NCI-H526 treated with DMSO at 0.1 percent for 48 hours (cell line): ENCODE measurements at regions not wholly inside any gene's neighbourhood (a gene's known extent, or its start where the extent isn't known, plus 50 kb on each side); places are given as distances from the start of the nearest gene placed in this dataset.

ENCODE experiments used
- DNase-seq: peaks from one replicate; lab custom pipeline; 2025; lab: John Stamatoyannopoulos, UW

GRCh38 chr12:14256555-14257169 is 108.8 kb upstream of the ATF7IP start:
- DNase-seq: peak; percentile 31

DNA sequence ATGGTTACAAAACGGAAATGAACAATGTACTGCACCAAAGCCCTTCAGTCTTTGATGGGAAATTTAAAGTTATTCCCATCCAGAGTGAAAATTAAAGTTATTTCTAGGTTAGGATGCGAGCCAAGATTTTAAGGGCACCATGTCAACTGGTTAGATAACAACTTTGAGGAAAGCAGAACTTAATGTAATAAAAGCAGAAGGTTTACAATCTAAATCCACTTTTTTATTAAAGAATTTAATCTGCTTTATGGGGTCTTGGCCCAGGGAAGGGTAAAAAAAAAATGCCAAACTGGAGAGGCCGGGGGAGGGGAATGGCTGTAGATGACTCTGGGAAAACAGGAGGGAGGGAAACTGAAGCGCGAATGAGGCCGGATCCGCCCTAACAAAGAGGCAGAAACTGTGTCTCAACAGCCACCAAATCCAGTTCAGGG is 108.2 kb upstream of the ATF7IP start:
- DNase-seq: no peak

DNA sequence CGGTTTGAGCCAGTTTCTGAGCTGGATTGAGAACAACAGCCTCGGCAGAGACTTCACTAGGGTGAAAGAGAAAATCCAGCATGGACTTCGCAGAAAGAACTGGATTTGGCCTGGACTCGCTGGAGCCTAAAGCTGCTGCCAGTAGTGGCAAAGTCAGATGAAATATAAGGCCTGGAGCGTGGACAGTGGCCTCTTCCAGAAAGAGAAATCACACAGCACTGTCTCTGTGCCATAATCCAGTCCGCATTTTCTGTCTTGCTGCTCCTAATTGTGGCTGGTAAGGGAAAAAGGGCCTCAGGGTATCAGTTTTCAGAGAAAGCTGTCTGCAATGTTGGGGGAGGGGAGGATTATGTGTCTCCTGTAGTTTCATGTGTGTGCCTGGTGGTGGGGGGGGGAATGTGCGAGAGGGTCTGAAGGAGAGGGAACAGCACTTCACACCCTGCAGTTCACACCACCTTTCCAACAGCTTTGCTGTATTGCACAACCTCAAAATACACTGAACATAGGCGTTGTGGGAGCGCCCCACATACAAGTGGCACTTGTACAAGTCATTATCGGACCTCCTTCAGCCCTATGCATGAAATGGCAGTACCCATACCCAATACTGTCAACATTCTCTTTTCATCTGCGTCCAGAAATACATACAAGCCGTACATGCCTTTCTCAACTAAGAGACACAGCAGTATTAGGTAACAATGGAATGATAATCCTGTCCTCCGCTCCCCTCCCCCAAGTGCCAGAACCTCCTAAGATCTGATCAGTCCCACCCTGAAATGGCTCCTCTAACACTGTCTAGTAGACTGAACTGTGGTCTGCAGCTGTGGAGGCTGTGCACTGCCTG is 107.5 kb upstream of the ATF7IP start:
- DNase-seq: peak; percentile 99

DNA sequence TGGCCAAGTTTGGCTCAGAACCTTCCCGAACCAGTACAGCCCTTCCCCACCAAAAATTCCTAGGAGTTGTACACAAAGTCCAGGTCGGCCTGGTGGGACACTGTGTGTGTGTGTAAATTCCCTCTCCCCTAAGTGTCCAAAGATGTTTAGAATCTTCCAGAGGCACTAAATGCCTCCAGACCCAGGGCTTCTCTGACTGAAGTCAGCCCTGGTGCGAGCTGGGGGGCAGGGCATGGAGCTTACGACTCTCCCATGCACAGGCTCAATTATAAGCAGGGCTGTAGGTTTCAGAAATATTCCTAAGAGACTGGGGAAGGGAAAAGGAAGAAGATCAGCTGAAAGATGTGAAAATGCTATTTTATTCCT is 106.9 kb upstream of the ATF7IP start:
- DNase-seq: no peak

DNA sequence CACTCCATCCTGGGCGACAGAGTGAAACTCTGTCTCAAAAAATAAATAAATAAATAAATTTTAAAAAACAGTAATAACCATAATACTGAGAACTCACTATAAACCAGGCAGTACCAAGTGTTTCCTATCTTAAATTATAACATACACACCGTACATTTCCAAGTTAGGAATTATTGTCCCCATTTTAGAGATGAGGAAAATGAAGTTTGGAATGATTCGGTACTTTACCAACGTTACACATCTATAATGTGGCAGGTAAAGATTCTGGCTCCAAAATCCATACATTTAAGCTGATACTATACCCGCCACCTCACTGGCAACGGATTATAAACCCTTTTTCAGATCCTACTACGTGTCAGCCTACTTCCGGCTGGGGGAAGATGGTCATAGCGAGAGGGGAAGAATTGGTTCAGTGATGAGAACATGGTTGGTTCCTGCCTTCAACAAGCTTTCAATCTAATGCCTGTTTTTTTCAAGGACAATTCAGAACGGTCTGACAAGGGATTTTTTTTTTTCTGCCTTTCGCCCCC is 105.9 kb upstream of the ATF7IP start:
- DNase-seq: no peak

- DNase-seq: no peak
Observed at GRCh38 chr12:14260011-14260993, 105.2 kb upstream of the ATF7IP start.

- no peak for DNase-seq
Observed at GRCh38 chr12:14261096-14261495, 104.4 kb upstream of the ATF7IP start.

DNA sequence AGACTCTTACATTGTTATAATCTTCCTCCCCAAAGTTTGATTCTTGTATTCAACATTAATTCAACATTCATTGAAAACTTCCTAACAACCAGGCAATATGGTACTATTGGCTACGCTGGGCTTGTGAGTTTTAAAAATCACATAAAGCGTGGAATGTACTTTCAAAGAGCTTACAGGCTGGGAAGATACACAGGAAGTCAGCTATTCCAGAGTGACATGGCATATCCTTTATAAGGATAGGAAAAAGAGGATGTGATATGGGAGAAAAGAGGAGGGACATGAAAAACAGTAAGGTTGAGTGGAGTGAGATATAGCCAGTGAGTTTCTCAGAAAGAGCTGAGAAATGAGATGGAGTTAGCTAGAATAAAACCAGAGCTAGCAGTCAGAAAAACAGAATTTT is 103.6 kb upstream of the ATF7IP start:
- no peak for DNase-seq

- DNase-seq: no peak
Observed at GRCh38 chr12:14262771-14263511, 102.5 kb upstream of the ATF7IP start.

GRCh38 chr12:14263742-14264141 is 101.7 kb upstream of the ATF7IP start:
- no peak for DNase-seq

- no peak for DNase-seq
Observed at GRCh38 chr12:14264316-14264715, 101.2 kb upstream of the ATF7IP start.

DNA sequence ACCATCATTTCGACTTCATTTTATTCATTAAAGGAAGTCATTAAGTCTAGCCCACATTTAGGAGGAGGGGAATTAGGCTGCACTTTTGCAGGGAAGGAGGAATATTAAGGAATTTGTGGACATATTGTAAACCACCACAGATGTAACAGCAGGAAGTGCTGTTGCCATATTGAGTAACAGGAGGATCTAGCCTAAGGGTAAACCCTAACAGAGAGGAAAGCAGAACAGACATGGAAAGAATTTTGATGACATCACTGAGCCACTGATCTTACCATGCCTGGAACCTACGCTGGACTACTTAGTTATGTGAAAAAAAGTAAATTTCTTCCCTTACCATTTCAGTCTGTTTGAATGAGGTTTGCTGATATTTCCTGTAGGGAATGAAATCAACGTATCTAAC is 100.7 kb upstream of the ATF7IP start:
- no peak for DNase-seq

DNA sequence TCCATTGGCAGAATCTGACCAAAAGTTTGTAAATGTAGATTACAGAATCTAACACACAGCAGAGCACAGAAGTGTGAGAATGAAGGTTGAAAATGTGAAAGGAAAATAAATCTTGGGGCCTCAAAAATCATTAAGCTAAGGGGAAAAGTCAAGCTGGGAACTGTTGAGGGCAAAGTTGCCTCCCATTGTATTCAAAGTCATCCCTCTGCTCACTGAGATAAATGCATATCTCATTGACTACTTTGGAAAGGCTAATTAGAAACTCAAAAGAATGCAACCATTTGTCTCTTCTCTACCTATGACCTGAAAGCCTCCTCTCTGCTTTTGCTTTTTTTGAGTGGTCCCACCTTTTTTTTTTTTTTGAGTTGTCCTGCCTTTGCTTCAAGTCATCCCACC is 97.4 kb upstream of the ATF7IP start:
- no peak for DNase-seq

DNA sequence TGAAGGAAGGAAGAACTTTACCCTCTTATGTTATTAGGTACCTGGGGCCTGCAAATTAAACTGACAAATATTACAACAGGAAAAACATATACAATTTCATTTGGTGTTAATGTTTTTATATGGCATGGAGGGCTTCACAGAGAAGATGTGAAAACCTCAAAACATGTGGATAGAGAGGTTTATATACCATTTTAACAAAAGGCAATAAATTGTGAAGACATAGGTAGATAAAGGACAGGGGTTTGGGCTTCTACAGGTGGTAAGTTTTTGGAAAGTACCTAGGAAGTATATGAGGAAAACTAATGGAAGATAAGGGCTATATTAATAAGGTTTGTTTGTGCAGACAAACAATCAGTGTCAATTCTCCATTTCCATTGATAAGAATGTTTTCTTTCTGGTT is 95.1 kb upstream of the ATF7IP start:
- no peak for DNase-seq

- DNase-seq: no peak
Observed at GRCh38 chr12:14272956-14273912, 92.2 kb upstream of the ATF7IP start.

DNA sequence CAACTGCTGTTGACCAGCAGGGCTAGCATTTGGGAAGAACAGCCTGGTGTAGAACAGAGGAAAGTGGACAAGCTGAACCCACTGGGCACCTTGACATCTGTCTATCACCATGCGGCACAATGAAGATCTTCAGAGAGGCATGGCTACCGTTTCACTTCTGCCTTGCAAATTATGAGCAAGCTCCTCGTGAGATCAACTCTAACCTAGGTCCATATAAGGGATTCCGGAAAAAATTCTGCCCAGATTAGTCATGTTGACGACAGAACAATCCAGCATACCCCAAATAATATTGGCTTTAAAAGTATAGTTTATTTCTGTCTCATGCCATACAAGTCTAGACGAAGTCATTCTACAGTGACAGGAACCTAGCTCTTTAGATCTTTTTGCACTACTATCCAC is 91.6 kb upstream of the ATF7IP start:
- DNase-seq: no peak

GRCh38 chr12:14275111-14275510 is 90.4 kb upstream of the ATF7IP start:
- no peak for DNase-seq

DNA sequence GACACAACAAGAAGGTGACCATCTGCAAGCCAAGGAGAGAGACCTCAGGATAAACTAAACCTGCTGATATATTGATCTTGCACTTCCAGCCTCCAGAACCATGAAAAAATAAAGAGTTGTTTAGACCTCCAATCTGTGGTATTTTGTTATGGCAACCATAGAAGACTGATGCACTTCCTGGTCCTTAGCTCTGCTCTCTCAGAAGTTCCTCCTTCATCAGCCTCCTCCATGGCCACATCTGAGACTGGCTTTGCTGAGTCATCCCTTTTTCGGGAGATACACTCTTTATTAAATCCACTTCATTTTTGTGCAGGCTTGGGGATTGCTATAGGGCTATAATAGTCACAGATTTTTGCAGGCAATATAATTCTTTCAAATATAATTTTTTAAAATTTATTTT is 89.6 kb upstream of the ATF7IP start:
- no peak for DNase-seq

DNA sequence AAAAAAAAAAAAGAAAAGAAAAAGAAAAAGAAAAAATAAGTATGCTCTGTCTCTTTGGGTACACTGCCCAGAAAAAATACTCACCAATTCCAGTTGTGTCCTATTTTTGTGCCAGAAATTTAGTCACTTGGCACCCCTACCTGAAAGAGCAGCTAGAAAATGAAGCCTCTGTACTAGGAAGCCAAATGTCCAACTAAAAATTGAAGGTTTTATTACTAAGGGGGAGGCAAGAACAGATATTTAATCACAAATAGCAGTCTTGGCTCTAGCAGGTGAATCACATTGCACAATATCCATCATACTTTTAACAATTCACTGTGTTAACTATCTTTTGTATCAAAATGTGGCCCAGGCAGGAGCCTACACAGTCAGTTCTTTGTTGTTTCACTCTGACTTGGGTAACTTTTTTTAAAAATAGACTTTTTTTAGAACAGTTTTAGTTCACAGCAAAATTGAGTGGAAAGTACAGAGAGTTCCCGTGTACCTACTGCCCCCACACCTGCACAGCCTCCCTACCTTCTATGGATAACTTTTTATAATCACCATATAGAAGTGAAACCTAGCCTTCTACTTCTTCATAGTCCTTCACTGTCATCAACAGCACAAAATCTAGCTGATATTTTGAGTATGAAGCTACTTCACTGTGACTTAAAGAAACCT is 87.1 kb upstream of the ATF7IP start:
- no peak for DNase-seq

DNA sequence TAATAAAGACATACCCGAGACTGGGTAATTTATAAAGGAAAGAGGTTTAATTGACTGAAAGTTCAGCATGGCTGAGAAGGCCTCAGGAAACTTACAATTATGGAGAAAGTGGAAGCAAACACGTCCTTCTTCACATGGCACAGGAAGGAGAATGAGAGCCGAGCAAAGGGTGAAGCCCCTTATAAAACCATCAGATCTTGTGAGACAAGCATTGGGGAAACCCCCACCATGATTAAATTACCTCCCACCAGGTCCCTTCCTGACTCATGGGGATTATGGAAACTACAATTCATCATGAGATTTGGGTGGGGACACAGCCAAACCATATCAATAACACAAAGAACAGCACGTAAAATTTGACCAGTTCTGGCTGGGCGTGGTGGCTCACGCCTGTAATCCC is 85.6 kb upstream of the ATF7IP start:
- DNase-seq: no peak
